ENCODE measurements at regions not wholly inside any gene's neighbourhood (a gene's known extent, or its start where the extent isn't known, plus 50 kb on each side); places are given as distances from the start of the nearest gene placed in this dataset.

- H3K4me3 ChIP-seq (ENCODE audit: low read depth, low read length), result no peak overlapping the region
- DNase-seq (ENCODE audit: low read depth), result no peak
- TF ChIP-seq CTCF (IDR thresholded peaks at IDR 0.05; ENCODE audit: insufficient read depth, low read depth, low read length), result no peak
Measured at GRCh38 chrX:9241427-9241826, 207.5 kb upstream of the FAM9B start.

GRCh38 chrX:9249051-9249846 lies 215.3 kb upstream of the FAM9B start:
- DNase-seq (ENCODE audit: low read depth), result no peak
- H3K4me3 ChIP-seq (ENCODE audit: low read depth, low read length), result no peak overlapping the region
- no peak for TF ChIP-seq CTCF (IDR thresholded peaks at IDR 0.05; ENCODE audit: insufficient read depth, low read depth, low read length)

- TF ChIP-seq CTCF (IDR thresholded peaks at IDR 0.05; ENCODE audit: insufficient read depth, low read depth, low read length), result no peak
- DNase-seq (ENCODE audit: low read depth), result no peak
- no peak overlapping the region for H3K4me3 ChIP-seq (ENCODE audit: low read depth, low read length)
Measured at GRCh38 chrX:9252182-9252581, 212.7 kb upstream of the TBL1X start.

- H3K4me3 ChIP-seq (ENCODE audit: low read depth, low read length), result no peak overlapping the region
- DNase-seq (ENCODE audit: low read depth), result no peak
- TF ChIP-seq CTCF (IDR thresholded peaks at IDR 0.05; ENCODE audit: insufficient read depth, low read depth, low read length), result no peak
Measured at GRCh38 chrX:9253211-9253610, 211.6 kb upstream of the TBL1X start.

GRCh38 chrX:9257718-9258420 lies 207.0 kb upstream of the TBL1X start:
- no peak for TF ChIP-seq CTCF (IDR thresholded peaks at IDR 0.05; ENCODE audit: insufficient read depth, low read depth, low read length)
- DNase-seq (ENCODE audit: low read depth), result no peak
- H3K4me3 ChIP-seq (ENCODE audit: low read depth, low read length), result no peak overlapping the region

GRCh38 chrX:9258421-9259104 lies 206.3 kb upstream of the TBL1X start:
- no peak overlapping the region for H3K4me3 ChIP-seq (ENCODE audit: low read depth, low read length)
- TF ChIP-seq CTCF (IDR thresholded peaks at IDR 0.05; ENCODE audit: insufficient read depth, low read depth, low read length), result no peak
- DNase-seq (ENCODE audit: low read depth), result no peak
